GM23248 (cell line): ENCODE measurements at regions not wholly inside any gene's neighbourhood (a gene's known extent, or its start where the extent isn't known, plus 50 kb on each side); places are given as distances from the start of the nearest gene placed in this dataset.
"Not testable (repeated sequence)": the region's sequence is repeated elsewhere in the genome, so short reads cannot be mapped to it uniquely, and the experiment has no call there.

ENCODE experiments used
- EZH2 ChIP-seq: fragments of 200-600 bp; sonication (generic); IDR thresholded peaks from 2 replicates; pipeline ENCODE4 v1.6.1; 2018; ENCODE audit warnings: antibody characterized with exemption, mild to moderate bottlenecking; ENCODE audit not compliant: insufficient read depth, poor library complexity, severe bottlenecking
- EZH2phosphoT487 ChIP-seq: fragments of 200-600 bp; sonication (generic); IDR thresholded peaks from 2 replicates; pipeline ENCODE4 v1.6.1; 2018; ENCODE audit warnings: antibody characterized with exemption, moderate library complexity, mild to moderate bottlenecking, low read depth; ENCODE audit not compliant: insufficient read depth

DNA sequence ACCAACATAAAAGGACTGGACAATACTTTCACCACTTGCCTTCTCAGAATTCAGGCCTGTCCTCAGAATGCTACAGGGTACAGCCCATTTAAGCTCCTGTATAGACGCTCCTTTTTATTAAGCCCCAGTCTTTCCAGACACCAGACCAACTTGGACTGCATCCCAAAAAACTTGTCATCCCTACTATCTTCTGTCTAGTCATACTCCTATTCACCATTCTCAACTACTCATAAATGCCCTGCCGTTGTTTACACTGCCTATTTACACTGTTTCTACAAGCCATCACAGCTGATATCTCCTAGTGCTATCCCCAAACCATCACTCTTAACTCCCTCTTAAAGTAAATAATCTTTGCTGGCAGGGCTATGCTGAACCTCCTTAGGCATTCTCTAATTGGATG is 123.2 kb upstream of the RMP24 start:
- not testable (repeated sequence) for TF ChIP-seq EZH2phosphoT487, EZH2
